Activated CD4-positive, CD25-positive, alpha-beta regulatory T cell treated with anti-CD3 and anti-CD28 coated beads, Interleukin-2, amount 50 U/mL, for 24 hours (primary cell): ENCODE measurements at regions not wholly inside any gene's neighbourhood (a gene's known extent, or its start where the extent isn't known, plus 50 kb on each side); places are given as distances from the start of the nearest gene placed in this dataset.

Source experiments
- ATAC-seq, 2 donors: fragments of 150-1000 bp; cut with Tn5 transposase; one replicate each; pipeline ENCODE4 v1.10.0; 2021; ENCODE audit warnings: mild to moderate bottlenecking in 1 of 2, moderate library complexity in 1 of 2

DNA sequence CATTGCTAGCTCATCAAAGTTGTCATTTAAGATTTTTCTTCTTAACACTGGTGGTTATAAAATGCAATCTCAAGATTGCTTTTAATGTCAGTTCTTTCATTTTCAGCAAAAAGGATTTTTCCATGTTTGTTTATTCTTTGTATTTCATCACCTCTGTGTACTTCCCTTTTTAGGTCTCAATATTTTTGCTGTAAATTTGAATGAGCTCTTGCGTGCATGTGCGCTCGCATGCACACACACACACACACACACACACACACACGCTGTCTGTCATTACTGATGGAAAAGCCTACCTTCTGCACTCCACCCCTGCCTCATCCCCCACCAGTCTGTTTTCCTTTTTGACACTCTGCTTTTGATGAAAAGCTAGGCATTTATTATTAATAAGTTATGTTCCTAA lies 85.3 kb upstream of the FYN start:
- no peak for ATAC-seq

DNA sequence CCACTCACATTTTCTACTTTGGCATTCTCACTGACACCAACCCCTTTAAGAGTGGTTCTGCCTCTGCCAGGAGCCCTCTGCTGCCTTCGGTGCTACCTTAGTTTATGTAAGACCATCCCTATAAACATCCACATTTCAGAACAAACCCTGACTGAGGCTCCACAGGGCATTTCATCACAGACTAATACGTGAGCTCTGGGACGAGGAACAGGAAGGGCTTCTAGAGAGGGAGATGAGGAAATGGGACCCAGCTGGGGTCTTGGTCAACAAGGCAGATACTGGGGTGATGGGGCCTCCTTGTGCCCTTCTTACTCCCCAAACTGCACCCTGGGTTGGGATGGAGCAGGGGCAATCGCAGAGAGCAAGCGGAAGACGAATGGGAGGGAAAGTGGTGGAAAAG lies 86.5 kb upstream of the FYN start:
- ATAC-seq = no peak

DNA sequence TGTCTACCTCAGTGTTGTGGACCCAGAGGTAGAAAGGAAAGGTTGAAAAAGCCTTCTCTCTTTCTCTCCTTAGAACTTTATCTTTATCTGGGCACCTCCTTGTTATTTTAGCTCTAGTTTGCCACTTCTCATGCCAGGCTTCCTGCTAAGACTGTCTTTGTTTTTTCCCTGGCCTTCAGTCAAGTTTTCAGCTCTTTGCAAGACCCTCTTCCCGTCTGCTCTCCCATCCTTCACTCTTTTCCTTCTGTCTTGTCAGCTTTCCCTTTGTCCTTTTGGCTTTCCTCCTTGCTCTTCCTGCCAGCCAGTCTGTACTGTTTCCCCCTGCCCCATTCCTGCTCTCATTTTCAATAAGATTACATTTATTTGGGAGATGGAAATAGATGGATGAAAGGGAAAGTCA lies 86.8 kb upstream of the CCN6 start:
- ATAC-seq = no peak

DNA sequence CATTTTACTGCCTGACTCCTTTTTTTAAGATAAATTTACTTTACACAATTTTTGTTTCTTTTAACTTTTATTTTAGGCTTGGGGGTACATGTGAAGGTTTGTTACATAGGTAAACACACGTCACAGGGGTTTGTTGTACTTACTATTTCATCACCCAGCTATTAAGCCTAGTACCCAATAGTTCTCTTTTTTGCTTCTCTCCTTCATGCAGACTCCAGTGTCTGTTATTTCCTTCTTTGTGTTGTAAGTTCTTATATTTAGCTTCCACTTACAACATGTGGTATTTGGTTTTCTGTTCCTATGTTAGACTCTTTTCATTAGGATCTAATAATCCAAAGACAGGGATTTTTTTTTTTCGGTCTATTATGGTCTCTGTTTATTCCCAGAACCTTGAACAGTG lies 83.5 kb upstream of the CCN6 start:
- no peak for ATAC-seq

DNA sequence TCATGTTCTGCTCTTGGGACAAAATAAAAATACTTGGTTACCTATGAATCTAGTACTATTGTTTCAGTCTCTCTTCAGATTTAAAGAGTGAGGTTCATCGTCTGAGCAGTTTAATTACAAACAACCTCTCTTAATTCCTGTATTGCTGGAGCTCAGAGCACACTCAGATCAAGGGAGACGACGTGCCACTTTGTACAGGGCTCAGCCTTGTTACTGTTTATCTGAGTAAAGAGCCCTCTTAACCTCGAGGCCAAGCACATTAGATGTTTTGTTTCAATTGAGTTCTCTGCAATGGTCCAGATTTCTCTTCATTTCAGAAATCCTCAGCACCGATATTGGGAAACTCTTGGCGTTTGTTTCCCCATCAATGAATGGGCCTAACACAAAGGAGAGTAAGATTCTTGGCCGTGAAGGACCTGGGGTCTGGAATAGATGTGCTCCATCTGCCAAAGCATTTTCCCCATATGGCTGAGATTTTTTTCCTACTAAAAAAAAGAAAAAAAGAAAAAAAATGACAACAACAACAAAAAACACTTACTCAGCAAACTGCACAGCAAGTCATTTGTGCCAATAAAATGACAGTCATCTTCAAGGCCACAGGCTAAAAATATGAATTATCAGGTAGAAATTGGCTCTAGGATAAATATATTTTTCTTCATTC lies 82.6 kb upstream of the CCN6 start:
- no peak for ATAC-seq

DNA sequence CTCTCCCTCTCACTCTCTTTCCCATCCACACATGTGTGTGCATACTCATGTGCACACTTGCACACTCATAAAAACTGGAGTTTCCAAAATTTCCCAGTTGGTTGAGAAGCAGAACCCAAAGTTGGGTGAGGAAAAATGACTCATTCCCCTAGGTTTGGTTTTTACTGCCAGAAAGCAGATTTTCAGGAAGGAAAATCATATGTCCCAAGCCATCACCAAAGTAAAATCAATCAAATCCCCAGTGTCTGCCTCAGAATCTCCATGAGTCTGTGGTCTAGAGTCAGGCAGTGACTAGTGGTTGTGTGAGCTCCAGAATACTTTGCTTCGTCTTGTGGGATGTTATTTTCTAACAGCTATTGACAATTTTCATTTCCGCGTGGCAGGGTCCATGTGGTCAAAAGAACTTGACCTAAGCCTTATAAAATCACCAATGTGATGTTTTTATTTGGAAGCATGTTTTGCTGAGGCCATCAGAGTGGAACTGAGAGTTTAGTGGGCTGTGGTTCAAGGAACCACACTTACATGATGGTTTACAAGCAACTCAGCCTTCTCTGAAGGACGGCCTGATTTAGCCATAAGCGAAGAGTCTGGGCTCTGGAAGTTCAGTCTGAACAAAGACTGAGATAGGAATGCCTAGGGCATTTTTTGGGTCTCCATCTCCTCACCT lies 81.9 kb upstream of the CCN6 start:
- ATAC-seq = no peak

DNA sequence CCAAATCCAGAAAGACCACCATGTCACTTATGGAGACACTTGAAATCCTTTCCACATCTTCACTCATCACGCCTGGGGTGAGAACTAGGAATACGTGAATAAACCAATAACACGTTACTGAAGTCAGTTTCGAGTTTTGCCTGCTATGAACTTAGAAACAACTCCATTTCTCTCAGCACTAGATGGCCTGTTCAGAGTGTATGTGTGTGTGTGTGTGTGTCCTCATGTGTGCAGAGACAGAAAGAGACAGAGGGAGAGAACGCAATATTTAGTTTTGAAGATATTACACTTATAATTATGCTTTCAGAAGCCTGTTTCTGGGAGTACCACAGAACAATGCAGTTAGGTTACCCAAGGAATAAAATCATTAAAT lies 81.2 kb upstream of the CCN6 start:
- ATAC-seq = peak in 1 of 2 donors; percentile 18

DNA sequence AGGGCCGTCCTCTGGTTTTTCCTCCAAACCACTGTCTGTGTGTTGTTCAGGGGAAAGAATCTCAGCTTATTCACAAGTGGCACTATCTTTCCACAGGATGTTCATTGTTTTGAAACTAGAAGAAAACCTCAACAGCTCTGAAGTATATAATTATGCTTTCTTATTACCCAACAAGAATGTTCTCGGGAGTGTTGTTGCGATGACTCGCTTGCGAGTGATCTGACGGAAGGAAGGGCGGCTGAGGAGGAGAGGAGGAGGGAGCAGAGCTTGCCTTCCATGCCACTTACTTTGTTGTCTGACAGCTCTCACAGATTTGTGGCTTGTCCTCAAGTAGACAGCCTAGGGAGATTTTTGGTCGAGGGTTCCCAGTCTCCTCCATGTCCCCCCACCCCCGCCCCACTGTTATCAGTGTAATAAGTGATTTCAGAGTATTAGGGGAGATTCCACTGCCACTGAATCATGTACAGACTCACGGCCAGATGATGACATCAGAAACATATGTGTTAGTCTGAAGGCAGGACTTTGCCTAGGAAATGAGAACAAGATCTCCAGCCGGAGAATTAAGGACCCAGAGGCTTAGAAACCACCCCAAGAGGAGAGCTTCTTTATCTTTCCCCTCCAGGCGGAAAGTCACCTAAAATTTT lies 80.7 kb upstream of the CCN6 start:
- ATAC-seq = peak; percentile 89 to 91

DNA sequence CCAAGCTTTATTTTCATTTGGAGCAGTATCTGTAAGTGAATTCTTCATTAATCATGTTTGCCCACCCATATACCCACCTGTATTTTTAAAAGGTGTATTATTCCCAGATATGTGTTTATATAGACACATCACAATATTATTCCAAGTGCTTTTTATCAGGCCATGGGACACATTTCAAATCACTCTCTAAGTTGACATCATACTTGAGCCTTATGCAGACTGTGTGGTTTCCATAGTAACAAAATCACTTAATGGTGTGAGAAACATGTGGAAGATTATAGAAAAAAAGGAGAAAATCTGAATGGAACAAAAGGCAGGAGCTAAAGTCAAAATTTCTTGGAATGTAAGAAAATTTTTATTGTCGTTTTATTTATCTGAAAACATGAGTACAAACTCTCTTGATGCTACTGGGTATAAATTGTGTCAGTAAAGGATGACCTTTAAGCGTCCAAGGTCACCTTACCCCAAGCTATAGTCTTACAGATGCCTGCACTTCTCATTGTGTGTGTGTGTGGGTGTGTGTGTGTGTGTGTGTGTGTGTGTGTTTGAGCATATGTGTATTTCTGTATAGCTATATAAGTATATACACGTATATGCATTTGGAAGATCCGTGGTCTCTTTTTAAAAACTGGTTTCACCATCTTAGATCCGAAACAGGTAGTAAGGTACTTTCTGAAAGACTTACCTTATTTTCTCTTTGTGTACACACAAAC lies 79.8 kb upstream of the CCN6 start:
- no peak for ATAC-seq

DNA sequence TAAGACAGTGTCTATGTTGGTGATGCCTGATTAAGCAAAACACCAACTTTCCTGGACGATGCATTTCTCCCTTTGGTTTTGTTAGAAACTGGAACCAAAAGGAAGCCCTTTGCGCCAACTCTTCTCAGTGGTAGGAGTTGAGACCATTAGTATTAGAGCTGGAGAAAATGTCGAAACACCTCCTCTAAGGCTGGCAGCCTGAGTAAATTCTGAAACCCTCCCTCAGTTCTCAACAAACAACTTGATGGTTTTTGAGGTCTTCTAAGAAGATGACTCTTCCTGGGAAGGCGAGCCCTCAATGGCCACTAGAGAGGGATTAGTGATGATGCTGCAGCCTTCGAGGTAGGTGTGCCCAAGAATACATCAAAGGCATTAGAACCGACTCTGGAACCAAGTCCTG lies 78.4 kb upstream of the CCN6 start:
- ATAC-seq = no peak

DNA sequence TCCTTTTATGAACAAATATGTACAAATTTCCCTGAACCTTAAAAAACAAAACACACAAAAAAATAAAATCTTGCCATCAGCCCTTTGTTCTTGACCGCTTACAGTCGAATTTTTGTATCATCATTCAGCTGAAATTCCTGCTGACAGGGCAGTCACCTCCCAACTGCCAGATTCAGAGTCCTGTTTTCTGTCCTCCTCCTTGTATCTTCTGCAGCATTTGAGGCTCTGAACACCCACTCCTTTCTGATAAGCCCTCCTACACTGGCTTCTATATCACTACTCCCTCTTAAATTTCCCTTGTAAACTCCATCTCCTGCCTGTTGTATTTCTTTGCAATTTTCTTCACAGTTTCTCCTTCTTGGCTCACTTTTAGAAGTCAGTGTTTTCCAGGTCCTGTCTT lies 77.8 kb upstream of the CCN6 start:
- no peak for ATAC-seq

DNA sequence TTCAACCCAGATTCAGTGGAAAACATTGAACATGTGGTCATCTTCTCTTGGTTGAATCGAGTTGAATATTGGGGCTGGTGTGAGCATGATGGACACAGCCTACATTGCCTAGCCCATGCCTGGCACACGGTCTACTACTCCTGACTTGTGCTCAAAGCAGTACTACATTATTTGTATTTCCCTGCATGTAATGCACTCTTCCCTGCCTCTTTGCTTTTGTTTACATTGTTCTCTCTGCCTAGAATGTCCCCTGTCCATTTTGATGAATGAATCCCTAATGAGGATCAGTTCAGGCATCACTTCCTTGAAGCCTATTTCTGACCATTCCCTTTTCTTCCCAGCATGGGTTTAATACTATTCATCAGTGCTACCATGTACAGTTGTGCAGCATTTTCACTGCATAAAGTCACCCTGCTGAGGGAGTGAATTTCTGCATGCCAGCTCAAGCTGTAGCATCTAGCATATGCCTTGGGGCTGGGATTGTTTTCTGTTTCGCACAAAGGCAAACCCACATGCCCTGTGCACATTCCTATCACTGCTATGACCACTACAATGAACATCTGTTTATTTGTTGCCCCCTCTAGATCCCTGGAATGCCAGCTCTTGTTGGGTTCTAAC lies 75.3 kb upstream of the CCN6 start:
- ATAC-seq = no peak

DNA sequence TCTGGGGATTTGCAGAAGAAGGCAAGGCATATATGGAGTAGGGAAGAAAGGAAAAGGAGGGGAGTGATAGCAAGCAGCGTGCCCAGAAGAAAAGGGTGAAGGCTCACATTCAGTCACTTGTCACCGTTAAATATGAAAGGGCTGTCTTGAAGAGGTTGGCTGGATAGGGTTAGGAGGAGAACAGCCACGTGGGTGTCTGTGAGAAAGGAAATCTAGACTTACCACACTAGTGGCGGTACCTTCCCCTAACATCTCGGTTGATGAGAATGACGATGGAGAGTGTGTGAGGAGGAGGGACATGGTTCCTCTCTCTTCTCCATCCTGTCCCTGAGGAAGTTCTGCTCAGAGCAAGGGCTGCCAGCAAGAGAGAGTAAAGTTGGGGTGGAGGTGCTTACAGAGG lies 74.3 kb upstream of the CCN6 start:
- no peak for ATAC-seq

DNA sequence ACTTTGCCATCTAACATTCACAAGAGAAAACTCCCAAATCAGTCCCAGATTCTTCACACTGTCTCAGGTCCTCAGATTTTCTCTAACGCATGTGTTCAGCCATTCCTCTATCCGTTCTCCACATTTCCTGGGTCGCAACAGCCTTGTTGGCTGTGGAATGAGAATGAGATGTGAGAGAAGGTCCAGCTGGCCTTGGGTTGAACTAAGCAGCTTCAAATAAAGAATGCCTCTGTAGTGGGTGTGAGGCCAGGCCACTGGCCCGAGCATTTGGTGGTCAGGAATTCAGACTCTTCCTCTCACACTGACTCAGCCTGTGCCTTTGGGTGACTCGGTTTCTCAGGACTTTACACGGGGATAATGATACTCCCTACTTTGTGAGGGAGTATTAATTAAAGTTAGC lies 73.8 kb upstream of the CCN6 start:
- ATAC-seq = no peak

DNA sequence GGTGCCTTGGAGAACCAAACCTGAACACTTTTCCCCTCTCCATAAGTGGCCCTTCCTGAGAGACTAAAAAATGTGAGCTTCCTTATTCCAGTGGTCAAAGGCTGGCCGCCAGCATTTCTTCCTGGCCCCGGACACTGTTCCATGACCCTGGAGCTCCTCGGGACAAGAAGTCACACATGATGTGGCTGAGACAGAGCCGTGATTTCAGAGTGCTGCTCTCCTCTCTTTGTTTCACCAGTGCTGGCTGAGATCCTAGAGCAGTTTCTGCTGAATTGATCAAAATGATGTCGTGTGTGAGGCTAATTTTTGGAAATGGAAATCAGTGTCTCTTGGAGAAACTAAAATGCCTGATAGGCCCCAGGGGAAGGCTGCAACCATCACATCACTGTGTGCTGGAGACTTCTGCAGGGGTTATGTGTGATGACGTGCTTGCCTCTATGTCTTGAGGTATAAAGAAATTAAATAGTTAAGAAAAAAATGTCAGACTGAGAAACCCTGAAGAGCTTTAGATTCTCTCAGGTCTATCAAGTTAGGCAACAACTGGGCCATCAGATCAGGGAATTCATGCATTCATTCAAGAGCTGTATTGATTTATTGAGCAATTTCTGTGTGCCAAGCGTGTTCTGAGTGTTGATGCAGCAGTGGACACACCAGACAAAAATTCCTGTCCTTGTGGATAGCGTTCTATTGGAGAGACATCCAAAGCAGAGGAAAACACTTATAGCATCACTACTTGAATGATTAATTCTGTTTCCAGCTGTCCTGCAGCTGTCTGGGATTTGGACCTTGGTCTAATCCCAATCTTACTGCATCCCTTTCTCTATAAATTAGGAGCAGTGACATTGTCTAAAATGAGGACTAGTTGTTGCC lies 72.7 kb upstream of the CCN6 start:
- no peak for ATAC-seq

DNA sequence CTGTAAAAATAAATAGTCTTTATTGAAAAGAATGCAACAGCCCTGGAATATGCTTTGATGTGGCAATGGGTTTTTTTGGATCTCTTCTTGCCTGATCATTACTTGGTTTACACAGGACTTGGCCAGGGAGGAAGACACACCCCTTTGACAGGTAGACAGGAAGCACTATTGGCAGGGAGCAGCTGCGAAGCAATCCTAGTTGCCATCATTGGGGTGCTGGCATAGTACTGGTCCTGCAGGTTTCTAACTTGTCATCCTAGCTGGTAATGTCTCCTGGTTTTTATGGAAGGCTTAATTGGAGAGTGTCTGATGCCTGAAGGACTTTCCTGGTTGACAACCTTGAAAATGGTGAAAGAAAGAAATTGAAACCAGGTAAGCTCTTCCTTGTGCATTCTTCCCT lies 71.2 kb upstream of the CCN6 start:
- no peak for ATAC-seq

DNA sequence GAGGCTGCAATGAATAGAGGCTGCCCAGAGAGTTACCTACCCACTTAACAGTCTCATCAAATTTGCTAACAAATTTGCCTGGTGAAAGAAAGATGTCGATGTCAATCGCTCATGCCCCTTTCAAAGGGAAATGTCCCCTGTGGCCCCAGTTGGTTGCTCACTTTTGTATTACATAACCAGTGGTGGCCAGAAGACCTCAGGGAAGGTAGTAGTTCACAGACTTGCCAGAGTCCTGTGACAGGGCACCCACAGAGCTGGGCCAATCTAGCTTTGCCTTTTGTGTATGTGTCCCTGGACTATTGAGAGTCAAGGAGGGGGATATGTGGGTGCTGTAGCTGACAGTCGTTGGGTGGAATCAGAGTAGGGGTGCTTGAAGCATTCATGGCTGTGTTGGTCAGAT lies 70.7 kb upstream of the CCN6 start:
- ATAC-seq = no peak

DNA sequence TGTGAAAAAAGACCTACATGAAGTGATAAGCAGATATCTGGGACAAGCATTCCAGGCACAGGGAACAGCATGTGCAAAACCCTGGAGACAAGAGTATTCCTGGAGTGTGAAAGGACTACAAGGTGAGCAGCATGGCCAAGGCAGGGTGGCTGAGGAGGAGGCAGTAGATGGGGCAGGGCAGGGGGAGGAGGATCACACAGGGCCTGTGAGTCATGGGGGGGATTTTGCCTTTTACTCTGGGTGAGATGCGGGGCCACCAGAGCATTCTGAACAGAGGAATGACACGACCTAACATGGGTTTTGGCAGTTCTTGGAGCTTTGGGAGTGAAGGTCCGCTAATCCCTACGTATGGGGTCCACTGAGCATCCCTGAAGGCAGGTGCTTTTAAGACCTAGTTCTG lies 69.8 kb upstream of the CCN6 start:
- peak; percentile 46 to 68 for ATAC-seq

DNA sequence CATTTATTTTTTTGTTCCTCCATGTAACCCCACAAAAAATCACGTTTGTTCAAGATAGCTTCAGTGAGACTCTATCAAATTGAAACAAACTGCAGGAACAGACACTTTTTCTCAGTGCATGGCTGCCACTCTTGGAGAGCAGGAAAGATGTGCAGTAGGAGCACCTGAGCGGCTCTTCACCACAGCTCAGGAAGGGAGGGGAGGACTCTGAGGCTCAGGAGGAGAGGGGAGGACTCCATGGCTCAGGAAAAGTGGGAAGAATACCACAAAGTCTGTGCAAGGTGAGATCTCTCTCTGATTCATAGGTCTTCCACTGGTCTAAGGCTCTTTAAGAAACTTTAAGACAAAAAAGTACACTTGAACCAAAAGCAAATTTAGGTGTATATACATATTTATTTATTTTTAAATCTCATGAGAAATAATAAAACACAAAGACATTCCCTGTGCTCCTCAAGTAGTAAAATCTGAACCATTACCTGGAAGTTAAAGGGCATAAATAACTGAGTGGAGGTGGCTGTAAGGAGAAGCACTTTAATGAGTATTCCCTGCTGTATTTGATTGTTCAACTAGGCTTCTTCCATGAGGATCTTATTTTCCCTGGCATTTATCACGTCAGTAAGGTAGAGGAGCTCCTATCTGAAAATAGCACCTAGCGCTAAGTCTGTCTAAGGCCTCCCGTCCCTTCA lies 69.2 kb upstream of the CCN6 start:
- no peak for ATAC-seq

DNA sequence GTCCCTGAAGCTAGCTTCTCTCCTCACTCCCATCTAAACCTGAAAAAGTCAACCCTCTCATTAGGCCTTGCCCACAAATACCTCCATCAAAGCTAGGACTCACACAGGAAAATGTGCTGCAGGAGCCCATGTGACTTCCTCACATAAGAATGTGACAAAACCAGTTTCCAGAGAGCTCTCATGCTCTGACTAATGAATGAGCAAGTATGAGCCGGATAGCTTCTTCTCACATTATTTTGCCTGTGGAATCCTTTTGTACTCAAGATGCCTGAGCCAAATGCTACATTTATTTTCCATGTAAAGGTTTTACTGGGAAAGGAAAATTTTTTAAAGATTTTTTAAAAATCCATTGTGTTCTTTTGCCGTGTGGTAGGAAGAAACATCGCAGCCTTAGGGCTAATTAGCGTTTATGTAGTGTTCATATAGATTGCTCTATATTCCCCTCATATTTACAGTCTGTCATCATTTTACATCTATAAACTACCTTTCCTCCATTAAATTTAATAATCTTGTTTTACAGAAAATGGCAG lies 68.6 kb upstream of the CCN6 start:
- peak; percentile 78 to 86 for ATAC-seq

DNA sequence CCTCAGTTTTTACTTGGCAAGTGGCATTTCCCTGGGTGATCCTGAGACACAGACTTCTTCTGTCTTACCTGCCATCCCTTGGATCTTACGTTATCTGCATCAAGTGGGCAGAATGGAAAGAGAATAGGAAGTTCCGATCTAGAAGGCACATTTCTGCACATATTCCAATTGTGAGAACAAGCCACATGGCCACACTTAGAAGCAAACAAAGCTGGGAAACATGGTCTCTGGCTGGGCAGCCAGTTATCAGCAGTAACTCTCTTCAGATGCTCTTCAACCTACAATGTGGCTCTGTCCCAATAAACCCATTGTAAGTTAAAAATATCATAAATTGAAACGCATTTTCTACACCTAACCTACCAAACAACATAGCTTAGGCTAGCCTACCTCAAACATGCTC lies 67.3 kb upstream of the CCN6 start:
- ATAC-seq = no peak

DNA sequence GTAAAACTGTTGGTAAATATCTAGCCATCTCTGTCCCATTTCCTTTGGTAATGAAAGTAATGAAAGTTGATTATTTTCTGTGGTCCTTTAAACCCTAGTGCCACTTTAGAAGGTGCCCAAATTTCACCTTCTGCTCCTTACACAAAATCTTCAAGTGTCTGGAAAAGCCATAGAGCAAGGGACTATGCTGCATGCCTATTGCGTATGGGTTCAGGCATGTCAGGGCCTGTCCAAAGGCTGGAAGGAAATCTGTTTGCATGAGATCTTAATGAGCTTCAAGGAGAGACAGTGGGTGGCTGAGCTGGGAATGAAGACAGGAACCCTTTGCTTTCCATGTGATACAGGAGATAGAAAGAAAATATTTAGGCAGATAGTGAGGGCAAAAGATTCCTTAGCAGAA lies 66.6 kb upstream of the CCN6 start:
- ATAC-seq = no peak
